ENCODE measurements at regions not wholly inside any gene's neighbourhood (a gene's known extent, or its start where the extent isn't known, plus 50 kb on each side); places are given as distances from the start of the nearest gene placed in this dataset.

DNA sequence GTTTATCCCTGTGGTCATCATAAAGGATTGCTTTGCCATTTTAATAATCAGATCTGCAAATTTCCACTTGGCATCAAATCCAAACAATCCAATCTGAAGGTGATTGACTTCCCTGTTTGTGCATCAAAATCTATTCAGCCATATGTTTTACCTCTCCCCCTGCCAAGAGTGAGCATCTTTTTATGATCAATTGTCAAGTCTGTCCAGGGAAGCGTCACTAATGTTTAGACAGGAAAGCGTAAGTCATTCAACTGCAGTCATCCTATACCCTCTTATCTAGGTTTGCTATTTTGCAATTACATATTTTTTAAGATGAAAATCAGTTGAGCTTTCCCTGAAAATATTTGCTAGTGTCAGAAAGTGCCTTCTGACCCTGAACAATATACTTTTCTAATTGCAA, 1224.1 kb upstream of the SEL1L start:
- TF ChIP-seq, protein P1, sequence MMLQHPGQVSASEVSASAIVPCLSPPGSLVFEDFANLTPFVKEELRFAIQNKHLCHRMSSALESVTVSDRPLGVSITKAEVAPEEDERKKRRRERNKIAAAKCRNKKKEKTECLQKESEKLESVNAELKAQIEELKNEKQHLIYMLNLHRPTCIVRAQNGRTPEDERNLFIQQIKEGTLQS (CRISPR knock-in tag; conservative IDR thresholded peaks at IDR 0.05) = no peak
- TF ChIP-seq, protein P2, sequence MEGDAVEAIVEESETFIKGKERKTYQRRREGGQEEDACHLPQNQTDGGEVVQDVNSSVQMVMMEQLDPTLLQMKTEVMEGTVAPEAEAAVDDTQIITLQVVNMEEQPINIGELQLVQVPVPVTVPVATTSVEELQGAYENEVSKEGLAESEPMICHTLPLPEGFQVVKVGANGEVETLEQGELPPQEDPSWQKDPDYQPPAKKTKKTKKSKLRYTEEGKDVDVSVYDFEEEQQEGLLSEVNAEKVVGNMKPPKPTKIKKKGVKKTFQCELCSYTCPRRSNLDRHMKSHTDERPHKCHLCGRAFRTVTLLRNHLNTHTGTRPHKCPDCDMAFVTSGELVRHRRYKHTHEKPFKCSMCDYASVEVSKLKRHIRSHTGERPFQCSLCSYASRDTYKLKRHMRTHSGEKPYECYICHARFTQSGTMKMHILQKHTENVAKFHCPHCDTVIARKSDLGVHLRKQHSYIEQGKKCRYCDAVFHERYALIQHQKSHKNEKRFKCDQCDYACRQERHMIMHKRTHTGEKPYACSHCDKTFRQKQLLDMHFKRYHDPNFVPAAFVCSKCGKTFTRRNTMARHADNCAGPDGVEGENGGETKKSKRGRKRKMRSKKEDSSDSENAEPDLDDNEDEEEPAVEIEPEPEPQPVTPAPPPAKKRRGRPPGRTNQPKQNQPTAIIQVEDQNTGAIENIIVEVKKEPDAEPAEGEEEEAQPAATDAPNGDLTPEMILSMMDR (IDR thresholded peaks at IDR 0.05) = no peak
- TF ChIP-seq NFYB (CRISPR knock-in tag; conservative IDR thresholded peaks at IDR 0.05; ENCODE audit: low read depth) (no peak), ATF1 (CRISPR knock-in tag; IDR thresholded peaks at IDR 0.05) (no peak), ZNF121 (CRISPR knock-in tag; IDR thresholded peaks at IDR 0.05) (no peak), SMAD4 (CRISPR knock-in tag; IDR thresholded peaks at IDR 0.05) (no peak), CBFB (CRISPR knock-in tag; IDR thresholded peaks at IDR 0.05; ENCODE audit: low read depth) (no peak), KAT7 (CRISPR knock-in tag; IDR thresholded peaks at IDR 0.05; ENCODE audit: borderline replicate concordance) (no peak), ELF4 (CRISPR knock-in tag; IDR thresholded peaks at IDR 0.05; ENCODE audit: low read depth) (no peak)
- TF ChIP-seq, protein P3, sequence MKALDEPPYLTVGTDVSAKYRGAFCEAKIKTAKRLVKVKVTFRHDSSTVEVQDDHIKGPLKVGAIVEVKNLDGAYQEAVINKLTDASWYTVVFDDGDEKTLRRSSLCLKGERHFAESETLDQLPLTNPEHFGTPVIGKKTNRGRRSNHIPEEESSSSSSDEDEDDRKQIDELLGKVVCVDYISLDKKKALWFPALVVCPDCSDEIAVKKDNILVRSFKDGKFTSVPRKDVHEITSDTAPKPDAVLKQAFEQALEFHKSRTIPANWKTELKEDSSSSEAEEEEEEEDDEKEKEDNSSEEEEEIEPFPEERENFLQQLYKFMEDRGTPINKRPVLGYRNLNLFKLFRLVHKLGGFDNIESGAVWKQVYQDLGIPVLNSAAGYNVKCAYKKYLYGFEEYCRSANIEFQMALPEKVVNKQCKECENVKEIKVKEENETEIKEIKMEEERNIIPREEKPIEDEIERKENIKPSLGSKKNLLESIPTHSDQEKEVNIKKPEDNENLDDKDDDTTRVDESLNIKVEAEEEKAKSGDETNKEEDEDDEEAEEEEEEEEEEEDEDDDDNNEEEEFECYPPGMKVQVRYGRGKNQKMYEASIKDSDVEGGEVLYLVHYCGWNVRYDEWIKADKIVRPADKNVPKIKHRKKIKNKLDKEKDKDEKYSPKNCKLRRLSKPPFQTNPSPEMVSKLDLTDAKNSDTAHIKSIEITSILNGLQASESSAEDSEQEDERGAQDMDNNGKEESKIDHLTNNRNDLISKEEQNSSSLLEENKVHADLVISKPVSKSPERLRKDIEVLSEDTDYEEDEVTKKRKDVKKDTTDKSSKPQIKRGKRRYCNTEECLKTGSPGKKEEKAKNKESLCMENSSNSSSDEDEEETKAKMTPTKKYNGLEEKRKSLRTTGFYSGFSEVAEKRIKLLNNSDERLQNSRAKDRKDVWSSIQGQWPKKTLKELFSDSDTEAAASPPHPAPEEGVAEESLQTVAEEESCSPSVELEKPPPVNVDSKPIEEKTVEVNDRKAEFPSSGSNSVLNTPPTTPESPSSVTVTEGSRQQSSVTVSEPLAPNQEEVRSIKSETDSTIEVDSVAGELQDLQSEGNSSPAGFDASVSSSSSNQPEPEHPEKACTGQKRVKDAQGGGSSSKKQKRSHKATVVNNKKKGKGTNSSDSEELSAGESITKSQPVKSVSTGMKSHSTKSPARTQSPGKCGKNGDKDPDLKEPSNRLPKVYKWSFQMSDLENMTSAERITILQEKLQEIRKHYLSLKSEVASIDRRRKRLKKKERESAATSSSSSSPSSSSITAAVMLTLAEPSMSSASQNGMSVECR (CRISPR knock-in tag; IDR thresholded peaks at IDR 0.05; ENCODE audit: borderline replicate concordance) = no peak
- TF ChIP-seq, protein P4, sequence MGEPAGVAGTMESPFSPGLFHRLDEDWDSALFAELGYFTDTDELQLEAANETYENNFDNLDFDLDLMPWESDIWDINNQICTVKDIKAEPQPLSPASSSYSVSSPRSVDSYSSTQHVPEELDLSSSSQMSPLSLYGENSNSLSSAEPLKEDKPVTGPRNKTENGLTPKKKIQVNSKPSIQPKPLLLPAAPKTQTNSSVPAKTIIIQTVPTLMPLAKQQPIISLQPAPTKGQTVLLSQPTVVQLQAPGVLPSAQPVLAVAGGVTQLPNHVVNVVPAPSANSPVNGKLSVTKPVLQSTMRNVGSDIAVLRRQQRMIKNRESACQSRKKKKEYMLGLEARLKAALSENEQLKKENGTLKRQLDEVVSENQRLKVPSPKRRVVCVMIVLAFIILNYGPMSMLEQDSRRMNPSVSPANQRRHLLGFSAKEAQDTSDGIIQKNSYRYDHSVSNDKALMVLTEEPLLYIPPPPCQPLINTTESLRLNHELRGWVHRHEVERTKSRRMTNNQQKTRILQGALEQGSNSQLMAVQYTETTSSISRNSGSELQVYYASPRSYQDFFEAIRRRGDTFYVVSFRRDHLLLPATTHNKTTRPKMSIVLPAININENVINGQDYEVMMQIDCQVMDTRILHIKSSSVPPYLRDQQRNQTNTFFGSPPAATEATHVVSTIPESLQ (CRISPR knock-in tag; IDR thresholded peaks at IDR 0.05) = no peak

Measured in WTC11 (cell line).